ENCODE measurements at regions not wholly inside any gene's neighbourhood (a gene's known extent, or its start where the extent isn't known, plus 50 kb on each side); places are given as distances from the start of the nearest gene placed in this dataset.

GRCh38 chr5:144083185-144083584 is 87.3 kb downstream of the YIPF5 start:
- no peak for DNase-seq

GRCh38 chr5:144084971-144085370 is 85.5 kb downstream of the YIPF5 start:
- no peak for DNase-seq

- no peak for DNase-seq
Measured at GRCh38 chr5:144085381-144085780, 85.1 kb downstream of the YIPF5 start.

- DNase-seq, result no peak
Measured at GRCh38 chr5:144086295-144086694, 84.2 kb downstream of the YIPF5 start.

- no peak for DNase-seq
Measured at GRCh38 chr5:144087576-144087975, 82.9 kb downstream of the YIPF5 start.

- no peak for DNase-seq
Measured at GRCh38 chr5:144088206-144089064, 82.0 kb downstream of the YIPF5 start.

GRCh38 chr5:144089401-144090021 is 80.9 kb downstream of the YIPF5 start:
- DNase-seq, result no peak

- no peak for DNase-seq
Measured at GRCh38 chr5:144092508-144092907, 78.0 kb downstream of the YIPF5 start.

- no peak for DNase-seq
Measured at GRCh38 chr5:144093400-144093799, 77.1 kb downstream of the YIPF5 start.

- DNase-seq, result no peak
Measured at GRCh38 chr5:144093868-144094267, 76.6 kb downstream of the YIPF5 start.

GRCh38 chr5:144100702-144101101 is 69.8 kb downstream of the YIPF5 start:
- DNase-seq, result no peak

- DNase-seq, result no peak
Measured at GRCh38 chr5:144101616-144102015, 68.8 kb downstream of the YIPF5 start.

GRCh38 chr5:144102361-144102760 is 68.1 kb downstream of the YIPF5 start:
- no peak for DNase-seq

GRCh38 chr5:144102979-144103378 is 67.5 kb downstream of the YIPF5 start:
- DNase-seq, result no peak

- no peak for DNase-seq
Measured at GRCh38 chr5:144103611-144104485, 66.6 kb downstream of the YIPF5 start.

GRCh38 chr5:144105371-144105770 is 65.1 kb downstream of the YIPF5 start:
- no peak for DNase-seq

- DNase-seq, result no peak
Measured at GRCh38 chr5:144108131-144108530, 62.3 kb downstream of the YIPF5 start.
